Breast epithelium (tissue), 4 donors: ENCODE measurements at regions not wholly inside any gene's neighbourhood (a gene's known extent, or its start where the extent isn't known, plus 50 kb on each side); places are given as distances from the start of the nearest gene placed in this dataset.

Source experiments
- DNase-seq, 2 donors: peaks; one replicate each; pipeline ENCODE4 v3.0.0-alpha.2; 2019; ENCODE audit warnings: low spot score in 2 of 2
- H3K27ac ChIP-seq, 2 donors: fragments of 200-600 bp; sonication (generic) in 1 of 2; one replicate each; pipeline ENCODE4 v1.5.1; 2016 to 2019; ENCODE audit warnings: mild to moderate bottlenecking in 1 of 2
- H3K27me3 ChIP-seq, 2 donors: fragments of 200-600 bp; sonication (generic) in 1 of 2; one replicate each; pipeline versions ENCODE4 v1.5.1 to v1.6.0; 2017 to 2019; ENCODE audit warnings: control low read depth in 1 of 2, mild to moderate bottlenecking in 1 of 2
- H3K36me3 ChIP-seq: fragments of 200-600 bp; one replicate; pipeline ENCODE4 v1.5.1; 2019
- H3K4me1 ChIP-seq, 2 donors: fragments of 200-600 bp; sonication (generic); one replicate each; pipeline ENCODE4 v1.5.1; 2016 to 2019; ENCODE audit warnings: control low read depth in 1 of 2
- H3K4me3 ChIP-seq, 3 donors: fragments of 200-600 bp; sonication (generic); 1 replicate in 2 of 3; 2 replicates in 1 of 3; pipeline ENCODE4 v1.5.1; 2016 to 2019; ENCODE audit warnings: mild to moderate bottlenecking in 3 of 3, moderate library complexity in 2 of 3
- H3K9me3 ChIP-seq, 2 donors: fragments of 200-600 bp; sonication (generic) in 1 of 2; one replicate each; pipeline ENCODE4 v1.5.1; 2016 to 2019; ENCODE audit warnings: control low read depth in 1 of 2
- CTCF ChIP-seq, 3 donors: fragments of 450-650 bp; IDR thresholded peaks; one replicate each; pipeline ENCODE4 v1.5.1; 2016 to 2017; ENCODE audit warnings: antibody characterized with exemption in 3 of 3, mild to moderate bottlenecking in 3 of 3, moderate library complexity in 3 of 3
- POLR2A ChIP-seq: fragments of 450-650 bp; IDR thresholded peaks from one replicate; pipeline ENCODE4 v1.6.1; 2016; ENCODE audit warnings: antibody characterized with exemption, mild to moderate bottlenecking, moderate library complexity
- POLR2AphosphoS5 ChIP-seq, 3 donors: sonication (generic); formaldehyde crosslinking; IDR thresholded peaks; one replicate each; pipeline ENCODE4 v1.6.1; 2017; ENCODE audit warnings: antibody characterized with exemption in 3 of 3
- intact Hi-C: fragments of 100-400 bp; cut with DNase I; formaldehyde crosslinking; loops from one replicate; pipeline ENCODE4 v1.15.1; 2023; ENCODE audit warnings: low total_unique reads

GRCh38 chr2:208657468-208657867 lies 250.9 kb downstream of the PTH2R start:
- Histone ChIP-seq H3K36me3 (no peaks in the 10 kb centered on the region), H3K9me3 (no peaks in the 10 kb centered on the region), H3K27me3 (no peaks in the 10 kb centered on the region), H3K27ac (no peak overlapping the region), H3K4me1 (no peaks in the 10 kb centered on the region), H3K4me3 (no peak overlapping the region)
- TF ChIP-seq POLR2AphosphoS5 (IDR thresholded peaks at IDR 0.05) (no peak), POLR2A (no peak), CTCF (IDR thresholded peaks at IDR 0.05) (no peak)
- no peak for DNase-seq
- intact Hi-C loops, result no loop called here

GRCh38 chr2:208669394-208669793 lies 262.8 kb downstream of the PTH2R start:
- no peaks in the 10 kb centered on the region for H3K27me3 ChIP-seq
- no peak overlapping the region for H3K27ac ChIP-seq
- TF ChIP-seq CTCF (IDR thresholded peaks at IDR 0.05) (no peak), POLR2AphosphoS5 (IDR thresholded peaks at IDR 0.05) (no peak), POLR2A (no peak)
- no peak overlapping the region for H3K4me3 ChIP-seq
- no peaks in the 10 kb centered on the region for H3K4me1 ChIP-seq
- no peaks in the 10 kb centered on the region for H3K9me3 ChIP-seq
- no peak for DNase-seq
- intact Hi-C loops, result no loop called here
- H3K36me3 ChIP-seq, result no peaks in the 10 kb centered on the region

GRCh38 chr2:208671284-208671683 lies 264.7 kb downstream of the PTH2R start:
- H3K36me3 ChIP-seq, result no peaks in the 10 kb centered on the region
- TF ChIP-seq POLR2AphosphoS5 (IDR thresholded peaks at IDR 0.05) (no peak), CTCF (IDR thresholded peaks at IDR 0.05) (no peak), POLR2A (no peak)
- no peak overlapping the region for H3K27ac ChIP-seq
- H3K4me3 ChIP-seq, result no peak overlapping the region
- intact Hi-C loops, result no loop called here
- H3K9me3 ChIP-seq, result no peaks in the 10 kb centered on the region
- no peak for DNase-seq
- H3K27me3 ChIP-seq, result no peaks in the 10 kb centered on the region
- no peaks in the 10 kb centered on the region for H3K4me1 ChIP-seq

- no peaks in the 10 kb centered on the region for H3K27me3 ChIP-seq
- no peak for DNase-seq
- no peaks in the 10 kb centered on the region for H3K9me3 ChIP-seq
- no peak overlapping the region for H3K4me3 ChIP-seq
- no peaks in the 10 kb centered on the region for H3K36me3 ChIP-seq
- TF ChIP-seq POLR2AphosphoS5 (IDR thresholded peaks at IDR 0.05), result no peak
- TF ChIP-seq CTCF (IDR thresholded peaks at IDR 0.05), result no peak
- TF ChIP-seq POLR2A, result no peak
- intact Hi-C loops, result no loop called here
- no peak overlapping the region for H3K27ac ChIP-seq
- no peaks in the 10 kb centered on the region for H3K4me1 ChIP-seq
Observed at GRCh38 chr2:208671886-208672680, 265.5 kb downstream of the PTH2R start.

GRCh38 chr2:208673631-208674030 lies 267.0 kb downstream of the PTH2R start:
- no peaks in the 10 kb centered on the region for H3K36me3 ChIP-seq
- intact Hi-C loops, result no loop called here
- TF ChIP-seq POLR2AphosphoS5 (IDR thresholded peaks at IDR 0.05) (no peak), POLR2A (no peak), CTCF (IDR thresholded peaks at IDR 0.05) (no peak)
- H3K27me3 ChIP-seq, result no peaks in the 10 kb centered on the region
- H3K4me1 ChIP-seq, result no peaks in the 10 kb centered on the region
- H3K4me3 ChIP-seq, result no peak overlapping the region
- no peak overlapping the region for H3K27ac ChIP-seq
- no peaks in the 10 kb centered on the region for H3K9me3 ChIP-seq
- DNase-seq, result no peak
